GM12878 (cell line): ENCODE measurements at regions not wholly inside any gene's neighbourhood (a gene's known extent, or its start where the extent isn't known, plus 50 kb on each side); places are given as distances from the start of the nearest gene placed in this dataset.

Experiments used
- ATAC-seq: fragments of 200-7000 bp; cut with Tn5 transposase; 3 replicates; pipeline ENCODE4 v1.9.1; 2020; ENCODE audit warnings: mild to moderate bottlenecking, moderate library complexity
- BruUV-seq: library from RNA; stranded (reverse); fragments of 400-500 nt; replicated peaks from 2 replicates; lab custom pipeline; 2021; lab: Mats Ljungman, UMichigan
- CTCF ChIA-PET: fragments of 300-600 bp; sonication (Branson Sonifier 250); formaldehyde crosslinking; extraction: SDS; loops from one replicate; lab custom pipeline; 2021; ENCODE audit warnings: inconsistent platforms; lab: Yijun Ruan, JAX
- POLR2A ChIA-PET: fragments of 350-600 bp; formaldehyde crosslinking; extraction: SDS; loops from one replicate; lab custom pipeline; 2021; ENCODE audit warnings: inconsistent platforms; lab: Charles Lee
- RAD21 ChIA-PET: fragments of 300-600 bp; sonication (Branson Sonifier 250); formaldehyde crosslinking; loops from one replicate; lab custom pipeline; 2023; ENCODE audit warnings: antibody characterized with exemption; ENCODE audit not compliant: unreplicated experiment; lab: Charles Lee
- SMC1A ChIA-PET: fragments of 300-600 bp; sonication (Branson Sonifier 250); formaldehyde crosslinking; loops from one replicate; lab custom pipeline; 2023; ENCODE audit not compliant: unreplicated experiment, uncharacterized antibody; lab: Charles Lee
- DNase-seq: peaks from one replicate; pipeline ENCODE4 v3.0.0-alpha.2; 2011; ENCODE audit warnings: low read depth, low spot score
- FAIRE-seq: peaks from 3 replicates; lab custom pipeline; 2011; peaks lifted over from hg19 to GRCh38; lab: Jason Lieb, UNC
- H2AFZ ChIP-seq: 2 replicates; pipeline ENCODE4 v1.6.0; 2011; ENCODE audit warnings: low read depth, low read length, control low read depth; ENCODE audit not compliant: control insufficient read depth
- H3K27ac ChIP-seq: 2 replicates; pipeline ENCODE4 v1.5.1; 2011; ENCODE audit warnings: control low read depth; ENCODE audit not compliant: control insufficient read depth, insufficient read depth
- H3K27me3 ChIP-seq, 2 experiments: replicated peaks in 1 of 2; 2 replicates each; pipeline versions ENCODE4 v1.6.0 to v1.6.1; 2011; ENCODE audit warnings: low read length in 1 of 2; ENCODE audit not compliant: control insufficient read depth in 2 of 2, insufficient read depth in 2 of 2
- H3K36me3 ChIP-seq, 2 experiments: 2 replicates each; pipeline ENCODE4 v1.5.1; 2011; ENCODE audit warnings: low read length in 1 of 2; ENCODE audit not compliant: control insufficient read depth in 2 of 2, insufficient read depth in 2 of 2
- H3K4me1 ChIP-seq: 2 replicates; pipeline ENCODE4 v1.6.1; 2011; ENCODE audit warnings: mild to moderate bottlenecking, low read length, moderate library complexity, mixed read lengths; ENCODE audit not compliant: control insufficient read depth, insufficient read depth
- H3K4me2 ChIP-seq: 2 replicates; pipeline ENCODE4 v1.6.0; 2011; ENCODE audit warnings: control low read depth; ENCODE audit not compliant: control insufficient read depth, insufficient read depth
- H3K4me3 ChIP-seq: fragments of 200-600 bp; sonication (generic); 2 replicates; pipeline ENCODE4 v1.5.1; 2016
- H3K79me2 ChIP-seq: 2 replicates; pipeline ENCODE4 v1.6.0; 2011; ENCODE audit warnings: low read length; ENCODE audit not compliant: control insufficient read depth, insufficient read depth
- H3K9ac ChIP-seq: 2 replicates; pipeline ENCODE4 v1.8.0; 2011; ENCODE audit warnings: low read length, control low read depth, mixed read lengths; ENCODE audit not compliant: control insufficient read depth, insufficient read depth
- H3K9me3 ChIP-seq: replicated peaks from 3 replicates; pipeline ENCODE4 v1.5.1; 2011; ENCODE audit warnings: mild to moderate bottlenecking, low read length; ENCODE audit not compliant: control insufficient read depth, insufficient read depth
- H4K20me1 ChIP-seq: 2 replicates; pipeline ENCODE4 v1.6.0; 2011; ENCODE audit not compliant: control insufficient read depth, insufficient read depth
- ESRRA ChIP-seq: IDR thresholded peaks from 2 replicates; pipeline ENCODE4 v1.6.1; 2012; ENCODE audit warnings: mild to moderate bottlenecking, low read length, improper control_type of control experiment
- ETV6 ChIP-seq, 2 experiments: fragments of 450-650 bp in 1 of 2; IDR thresholded peaks in 1 of 2; conservative IDR thresholded peaks in 1 of 2; 2 replicates each; pipeline ENCODE4 v1.6.1; 2014; ENCODE audit warnings: antibody characterized with exemption in 1 of 2, borderline replicate concordance in 1 of 2, low read depth in 1 of 2, mild to moderate bottlenecking in 1 of 2, moderate library complexity in 1 of 2
- FOXM1 ChIP-seq: IDR thresholded peaks from 2 replicates; pipeline ENCODE4 v1.6.1; 2012; ENCODE audit warnings: low read depth, mild to moderate bottlenecking, inconsistent platforms, low read length, moderate library complexity
- NFIC ChIP-seq: IDR thresholded peaks from 2 replicates; pipeline ENCODE4 v1.6.1; 2012; ENCODE audit warnings: low read depth, mild to moderate bottlenecking, inconsistent platforms, low read length, moderate library complexity
- NR2F1 ChIP-seq: fragments of 450-650 bp; conservative IDR thresholded peaks from 2 replicates; pipeline ENCODE4 v1.6.1; 2017; ENCODE audit warnings: mild to moderate bottlenecking
- POLR2A ChIP-seq: IDR thresholded peaks from 2 replicates; pipeline ENCODE4 v1.6.1; 2011; ENCODE audit warnings: low read depth, mild to moderate bottlenecking, low read length
- RUNX3 ChIP-seq: IDR thresholded peaks from 2 replicates; pipeline ENCODE4 v1.6.1; 2012; ENCODE audit warnings: low read length, inconsistent platforms
- SMAD1 ChIP-seq: fragments of 450-650 bp; IDR thresholded peaks from 2 replicates; pipeline ENCODE4 v1.6.1; 2018; ENCODE audit warnings: mild to moderate bottlenecking, low read depth; ENCODE audit not compliant: partially characterized antibody
- SMAD5 ChIP-seq: IDR thresholded peaks from 2 replicates; pipeline ENCODE4 v1.6.1; 2016; ENCODE audit warnings: antibody characterized with exemption, low read depth
- WGBS: methylation state at CpG from one replicate; pipeline ENCODE4 v1.1.6; 2016; ENCODE audit warnings: low lambda C conversion rate; ENCODE audit not compliant: insufficient replicate concordance, insufficient coverage; ENCODE audit errors: missing lambda C conversion rate; 5-methylcytosine and 5-hydroxymethylcytosine counted together
- in situ Hi-C: fragments of 300-500 bp; cut with MboI; formaldehyde crosslinking; loops from 9 replicates; pipeline ENCODE4 v1.14.3; 2018; ENCODE audit warnings: mixed read lengths
- intact Hi-C: fragments of 100-400 bp; cut with micrococcal nuclease; formaldehyde crosslinking; loops from one replicate; pipeline ENCODE4 v1.14.2; 2022; ENCODE audit not compliant: unreplicated experiment
- TF ChIP-seq, protein P1 (sequence below): fragments of 450-650 bp; IDR thresholded peaks from 2 replicates; pipeline ENCODE4 v1.6.1; 2017; ENCODE audit warnings: low read depth, mild to moderate bottlenecking, moderate library complexity
- TF ChIP-seq, protein P2 (sequence below): IDR thresholded peaks from 2 replicates; pipeline ENCODE4 v1.6.1; 2012; ENCODE audit warnings: improper control_type of control experiment, low read depth, low read length; ENCODE audit not compliant: insufficient replicate concordance
- TF ChIP-seq, protein P3 (sequence below): IDR thresholded peaks from 2 replicates; pipeline ENCODE4 v1.6.1; 2012; ENCODE audit warnings: low read depth, low read length, improper control_type of control experiment

DNA sequence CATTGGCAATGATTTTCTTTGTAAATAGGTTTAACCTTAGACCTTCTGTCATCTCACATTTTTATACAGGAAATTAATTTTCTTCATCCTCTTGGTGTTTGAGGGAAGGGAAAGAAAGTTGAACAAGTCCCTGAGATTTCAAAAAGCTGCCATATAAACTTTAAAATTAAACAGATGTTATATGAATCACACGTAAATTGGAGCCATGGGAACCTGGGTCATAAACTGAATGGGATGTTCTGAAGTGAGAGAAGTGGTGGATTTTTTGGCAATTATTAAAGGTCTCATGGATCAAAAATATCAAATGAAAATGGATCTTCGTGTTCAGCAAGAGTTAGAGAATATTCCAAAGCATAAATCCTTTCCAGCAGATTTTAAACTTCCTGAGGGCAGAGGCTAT, 242.2 kb downstream of the DMRT2 start:
- Histone ChIP-seq H3K79me2 (no peaks in the 10 kb centered on the region), H3K9me3 (no peaks in the 10 kb centered on the region), H4K20me1 (no peaks in the 10 kb centered on the region), H3K9ac (no peak overlapping the region), H3K4me2 (no peak overlapping the region), H3K27me3 (no peaks in the 10 kb centered on the region), H3K27ac (no peak overlapping the region), H2AFZ (no peak overlapping the region), H3K36me3 (no peaks in the 10 kb centered on the region), H3K4me3 (no peak overlapping the region), H3K4me1 (no peaks in the 10 kb centered on the region)
- in situ Hi-C loops (no loop called here), intact Hi-C loops (no loop called here)
- CTCF ChIA-PET, result interaction anchor here (1.1 kb wide), 1 partner anchor 49 kb away, joined by 3 read pairs; no protein-coding TSS in a partner anchor
- WGBS, result 19% methylated on average over 2 of the region's 2 CpGs
- TF ChIP-seq NR2F1 (no peak), RUNX3 (no peak), SMAD1 (no peak), SMAD5 (no peak), NFIC (no peak), ETV6 (conservative IDR thresholded peaks at IDR 0.05 in 1 of 2, IDR thresholded peaks at IDR 0.05 in 1 of 2; ENCODE audit: borderline replicate concordance in 1 of 2, low read depth in 1 of 2) (no peak), FOXM1 (no peak), ESRRA (no peak), POLR2A (no peak)
- TF ChIP-seq, protein P1, sequence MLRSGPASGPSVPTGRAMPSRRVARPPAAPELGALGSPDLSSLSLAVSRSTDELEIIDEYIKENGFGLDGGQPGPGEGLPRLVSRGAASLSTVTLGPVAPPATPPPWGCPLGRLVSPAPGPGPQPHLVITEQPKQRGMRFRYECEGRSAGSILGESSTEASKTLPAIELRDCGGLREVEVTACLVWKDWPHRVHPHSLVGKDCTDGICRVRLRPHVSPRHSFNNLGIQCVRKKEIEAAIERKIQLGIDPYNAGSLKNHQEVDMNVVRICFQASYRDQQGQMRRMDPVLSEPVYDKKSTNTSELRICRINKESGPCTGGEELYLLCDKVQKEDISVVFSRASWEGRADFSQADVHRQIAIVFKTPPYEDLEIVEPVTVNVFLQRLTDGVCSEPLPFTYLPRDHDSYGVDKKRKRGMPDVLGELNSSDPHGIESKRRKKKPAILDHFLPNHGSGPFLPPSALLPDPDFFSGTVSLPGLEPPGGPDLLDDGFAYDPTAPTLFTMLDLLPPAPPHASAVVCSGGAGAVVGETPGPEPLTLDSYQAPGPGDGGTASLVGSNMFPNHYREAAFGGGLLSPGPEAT, result no peak
- TF ChIP-seq, protein P2, sequence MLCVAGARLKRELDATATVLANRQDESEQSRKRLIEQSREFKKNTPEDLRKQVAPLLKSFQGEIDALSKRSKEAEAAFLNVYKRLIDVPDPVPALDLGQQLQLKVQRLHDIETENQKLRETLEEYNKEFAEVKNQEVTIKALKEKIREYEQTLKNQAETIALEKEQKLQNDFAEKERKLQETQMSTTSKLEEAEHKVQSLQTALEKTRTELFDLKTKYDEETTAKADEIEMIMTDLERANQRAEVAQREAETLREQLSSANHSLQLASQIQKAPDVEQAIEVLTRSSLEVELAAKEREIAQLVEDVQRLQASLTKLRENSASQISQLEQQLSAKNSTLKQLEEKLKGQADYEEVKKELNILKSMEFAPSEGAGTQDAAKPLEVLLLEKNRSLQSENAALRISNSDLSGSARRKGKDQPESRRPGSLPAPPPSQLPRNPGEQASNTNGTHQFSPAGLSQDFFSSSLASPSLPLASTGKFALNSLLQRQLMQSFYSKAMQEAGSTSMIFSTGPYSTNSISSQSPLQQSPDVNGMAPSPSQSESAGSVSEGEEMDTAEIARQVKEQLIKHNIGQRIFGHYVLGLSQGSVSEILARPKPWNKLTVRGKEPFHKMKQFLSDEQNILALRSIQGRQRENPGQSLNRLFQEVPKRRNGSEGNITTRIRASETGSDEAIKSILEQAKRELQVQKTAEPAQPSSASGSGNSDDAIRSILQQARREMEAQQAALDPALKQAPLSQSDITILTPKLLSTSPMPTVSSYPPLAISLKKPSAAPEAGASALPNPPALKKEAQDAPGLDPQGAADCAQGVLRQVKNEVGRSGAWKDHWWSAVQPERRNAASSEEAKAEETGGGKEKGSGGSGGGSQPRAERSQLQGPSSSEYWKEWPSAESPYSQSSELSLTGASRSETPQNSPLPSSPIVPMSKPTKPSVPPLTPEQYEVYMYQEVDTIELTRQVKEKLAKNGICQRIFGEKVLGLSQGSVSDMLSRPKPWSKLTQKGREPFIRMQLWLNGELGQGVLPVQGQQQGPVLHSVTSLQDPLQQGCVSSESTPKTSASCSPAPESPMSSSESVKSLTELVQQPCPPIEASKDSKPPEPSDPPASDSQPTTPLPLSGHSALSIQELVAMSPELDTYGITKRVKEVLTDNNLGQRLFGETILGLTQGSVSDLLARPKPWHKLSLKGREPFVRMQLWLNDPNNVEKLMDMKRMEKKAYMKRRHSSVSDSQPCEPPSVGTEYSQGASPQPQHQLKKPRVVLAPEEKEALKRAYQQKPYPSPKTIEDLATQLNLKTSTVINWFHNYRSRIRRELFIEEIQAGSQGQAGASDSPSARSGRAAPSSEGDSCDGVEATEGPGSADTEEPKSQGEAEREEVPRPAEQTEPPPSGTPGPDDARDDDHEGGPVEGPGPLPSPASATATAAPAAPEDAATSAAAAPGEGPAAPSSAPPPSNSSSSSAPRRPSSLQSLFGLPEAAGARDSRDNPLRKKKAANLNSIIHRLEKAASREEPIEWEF, result no peak
- TF ChIP-seq, protein P3, sequence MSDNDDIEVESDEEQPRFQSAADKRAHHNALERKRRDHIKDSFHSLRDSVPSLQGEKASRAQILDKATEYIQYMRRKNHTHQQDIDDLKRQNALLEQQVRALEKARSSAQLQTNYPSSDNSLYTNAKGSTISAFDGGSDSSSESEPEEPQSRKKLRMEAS, result no peak
- no peak for FAIRE-seq
- no peak for ATAC-seq
- BruUV-seq, result no TSS peak
- DNase-seq, result no peak
- RAD21 ChIA-PET, result interaction anchor here (0.7 kb wide), 1 partner anchor 109 kb away, joined by 3 read pairs; no protein-coding TSS in a partner anchor
- SMC1A ChIA-PET, result interaction anchor here (0.7 to 2.3 kb wide), 6 partner anchors 10 to 109 kb away, joined by 3 to 8 read pairs (median 4); no protein-coding TSS in a partner anchor
- POLR2A ChIA-PET, result no interaction called here
